ENCODE measurements at regions not wholly inside any gene's neighbourhood (a gene's known extent, or its start where the extent isn't known, plus 50 kb on each side); places are given as distances from the start of the nearest gene placed in this dataset.

DNA sequence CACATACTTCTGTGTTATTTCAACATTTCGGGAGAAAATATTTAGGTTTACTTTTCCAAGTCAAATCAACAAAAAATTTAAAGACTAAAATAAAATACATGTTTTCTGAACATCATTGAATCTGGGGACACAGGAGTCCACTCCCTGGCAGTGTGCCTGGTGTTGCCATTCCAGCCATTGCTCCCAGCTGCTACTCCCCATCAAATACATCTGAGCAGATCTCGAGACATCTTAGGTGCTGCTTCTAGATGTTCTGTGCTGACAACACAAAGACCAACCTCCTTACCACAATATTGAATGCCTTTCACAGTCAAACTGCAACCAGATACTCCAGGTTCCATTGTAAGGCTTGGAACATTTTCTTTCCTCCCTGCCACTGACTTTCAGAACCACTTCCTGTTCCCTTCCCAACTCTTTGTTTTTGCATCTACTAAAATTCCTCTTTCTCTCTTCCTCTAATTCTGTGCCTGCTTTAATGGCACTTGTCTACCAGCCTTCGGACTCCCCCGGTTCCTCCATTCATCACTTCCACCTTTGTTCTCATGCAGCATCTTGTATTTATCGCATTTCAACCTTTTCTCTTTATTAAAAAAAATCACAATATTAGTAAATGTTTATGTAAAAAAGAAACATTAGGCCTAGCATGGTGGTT is 81.1 kb upstream of the SLC4A7 start:
- TF ChIP-seq EZH2 (optimal IDR thresholded peaks at IDR 0.05; ENCODE audit: low read depth, low read length), result no peak
- TF ChIP-seq, protein P1, sequence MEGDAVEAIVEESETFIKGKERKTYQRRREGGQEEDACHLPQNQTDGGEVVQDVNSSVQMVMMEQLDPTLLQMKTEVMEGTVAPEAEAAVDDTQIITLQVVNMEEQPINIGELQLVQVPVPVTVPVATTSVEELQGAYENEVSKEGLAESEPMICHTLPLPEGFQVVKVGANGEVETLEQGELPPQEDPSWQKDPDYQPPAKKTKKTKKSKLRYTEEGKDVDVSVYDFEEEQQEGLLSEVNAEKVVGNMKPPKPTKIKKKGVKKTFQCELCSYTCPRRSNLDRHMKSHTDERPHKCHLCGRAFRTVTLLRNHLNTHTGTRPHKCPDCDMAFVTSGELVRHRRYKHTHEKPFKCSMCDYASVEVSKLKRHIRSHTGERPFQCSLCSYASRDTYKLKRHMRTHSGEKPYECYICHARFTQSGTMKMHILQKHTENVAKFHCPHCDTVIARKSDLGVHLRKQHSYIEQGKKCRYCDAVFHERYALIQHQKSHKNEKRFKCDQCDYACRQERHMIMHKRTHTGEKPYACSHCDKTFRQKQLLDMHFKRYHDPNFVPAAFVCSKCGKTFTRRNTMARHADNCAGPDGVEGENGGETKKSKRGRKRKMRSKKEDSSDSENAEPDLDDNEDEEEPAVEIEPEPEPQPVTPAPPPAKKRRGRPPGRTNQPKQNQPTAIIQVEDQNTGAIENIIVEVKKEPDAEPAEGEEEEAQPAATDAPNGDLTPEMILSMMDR (IDR thresholded peaks at IDR 0.05; ENCODE audit: low read length), result no peak
- no peak for TF ChIP-seq EZH2phosphoT487 (IDR thresholded peaks at IDR 0.05; ENCODE audit: low read length)

Measured in MM.1S (cell line).